LNCAP (cell line): ENCODE measurements at regions not wholly inside any gene's neighbourhood (a gene's known extent, or its start where the extent isn't known, plus 50 kb on each side); places are given as distances from the start of the nearest gene placed in this dataset.

Source experiments
- CTCF ChIP-seq: fragments of 450-650 bp; IDR thresholded peaks from 2 replicates; pipeline ENCODE4 v1.5.1; 2017; ENCODE audit warnings: mild to moderate bottlenecking

GRCh38 chr18:34280000-34280399 lies 55.3 kb upstream of the NOL4 start:
- no peak for TF ChIP-seq CTCF

GRCh38 chr18:34280653-34281052 lies 55.9 kb upstream of the NOL4 start:
- no peak for TF ChIP-seq CTCF

- TF ChIP-seq CTCF: no peak
Measured at GRCh38 chr18:34281290-34281689, 56.6 kb upstream of the NOL4 start.

DNA sequence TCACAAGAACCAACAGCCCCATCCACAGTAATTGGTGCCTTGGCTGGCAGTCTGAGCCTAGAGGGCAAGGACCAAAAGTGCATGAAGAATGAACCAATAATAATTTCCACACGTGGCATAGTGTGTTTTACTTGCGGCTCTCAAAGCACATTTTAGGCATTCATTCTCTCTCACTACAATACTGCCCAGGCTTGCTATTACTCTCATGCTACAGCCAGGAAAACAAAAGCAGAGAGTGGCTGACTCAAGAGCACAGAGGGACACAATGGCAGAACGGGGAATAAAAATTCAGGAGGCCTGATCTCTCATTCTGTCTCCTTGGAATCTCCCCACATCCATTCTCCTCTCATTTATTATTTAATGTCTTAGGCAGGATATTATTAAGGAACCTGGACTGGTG lies 57.0 kb upstream of the NOL4 start:
- no peak for TF ChIP-seq CTCF

GRCh38 chr18:34283506-34283905 lies 58.8 kb upstream of the NOL4 start:
- TF ChIP-seq CTCF: no peak

GRCh38 chr18:34287825-34288224 lies 63.1 kb upstream of the NOL4 start:
- no peak for TF ChIP-seq CTCF

- no peak for TF ChIP-seq CTCF
Measured at GRCh38 chr18:34292594-34292993, 67.9 kb upstream of the NOL4 start.

DNA sequence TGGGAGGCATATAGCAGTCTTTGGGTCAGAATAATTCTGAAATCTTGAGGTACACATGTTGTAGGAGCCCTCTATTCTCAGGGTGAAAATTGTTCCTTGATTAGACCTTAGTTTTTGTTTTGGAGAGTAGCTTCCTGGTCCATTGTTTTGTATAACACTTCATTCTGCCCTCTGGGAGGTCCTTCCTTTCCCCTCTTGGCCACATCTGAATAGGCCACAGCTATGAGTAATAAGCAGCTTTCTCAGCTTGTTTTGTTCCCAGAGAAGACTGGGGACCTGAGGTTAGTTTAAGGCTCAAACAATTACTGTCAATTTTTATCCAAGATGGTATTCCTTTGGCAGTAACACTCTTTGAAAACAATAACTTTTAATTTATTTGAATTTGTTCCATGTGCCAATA lies 72.6 kb upstream of the NOL4 start:
- TF ChIP-seq CTCF: no peak
